ENCODE measurements at regions not wholly inside any gene's neighbourhood (a gene's known extent, or its start where the extent isn't known, plus 50 kb on each side); places are given as distances from the start of the nearest gene placed in this dataset.
"Not testable (repeated sequence)": the region's sequence is repeated elsewhere in the genome, so short reads cannot be mapped to it uniquely, and the experiment has no call there.

DNA sequence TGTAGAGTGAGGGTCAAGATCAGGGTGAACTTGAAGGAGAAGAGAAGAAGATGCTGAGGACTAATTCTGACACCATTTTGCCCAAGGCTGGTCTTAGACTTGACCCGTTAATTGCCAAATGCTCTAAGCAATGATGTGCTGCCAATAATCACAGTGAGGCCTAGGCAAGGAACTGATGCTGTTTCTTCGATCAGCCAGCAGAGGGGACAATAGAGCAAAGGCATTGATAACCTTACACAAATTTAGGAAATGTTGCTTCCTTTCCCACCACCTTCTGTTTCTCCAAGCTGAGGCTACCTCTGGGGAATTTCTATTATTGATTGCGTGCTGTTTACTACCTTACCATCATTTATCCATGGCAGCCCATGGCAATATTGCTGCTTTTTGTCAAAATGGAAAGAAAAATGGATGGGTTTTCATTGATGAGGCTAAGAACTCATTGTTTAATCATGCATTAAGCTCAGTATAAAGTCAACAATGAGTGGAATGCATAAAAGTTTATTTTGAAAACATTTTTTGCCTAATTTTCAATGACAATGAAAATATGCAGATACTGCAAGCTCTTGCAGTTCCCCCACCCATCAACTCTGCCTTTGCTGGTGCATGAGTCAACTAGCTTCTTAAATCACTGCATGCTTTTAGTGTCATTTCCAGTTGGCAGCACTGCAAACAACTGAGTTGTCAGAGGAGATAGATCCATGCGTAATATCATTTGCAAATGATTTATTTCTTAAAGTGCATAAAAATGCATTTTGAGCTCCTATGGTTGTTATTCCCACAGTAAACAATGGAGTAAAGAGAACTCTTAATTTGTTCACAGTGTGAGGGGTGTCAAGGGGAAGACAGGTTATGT, 116.4 kb upstream of the NYAP2 start:
- TF ChIP-seq POLR2A (IDR thresholded peaks at IDR 0.05; ENCODE audit: low read depth, low read length), result no peak
- FAIRE-seq, result peak; percentile 76
- no peak for DNase-seq (ENCODE audit: insufficient read length, low spot score)

DNA sequence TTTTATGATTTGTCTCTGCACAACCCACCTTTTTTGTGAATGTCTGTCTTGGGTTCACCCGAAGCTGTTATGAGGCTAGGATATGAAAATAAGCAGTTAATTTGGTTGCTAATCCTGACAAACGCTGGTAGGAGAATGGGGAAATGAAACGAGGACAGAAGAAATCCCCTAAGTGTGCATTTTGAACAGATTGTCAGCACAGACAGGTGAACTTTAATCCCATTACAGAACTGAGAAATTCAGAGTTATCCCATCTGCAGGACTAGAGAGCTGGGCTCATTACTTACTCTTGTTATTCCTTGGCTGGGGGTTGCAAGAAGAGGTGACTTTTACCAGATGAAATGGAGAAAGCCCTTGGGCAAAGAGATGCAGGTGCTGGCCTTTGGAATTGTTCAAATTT, 123.3 kb upstream of the NYAP2 start:
- no peak for TF ChIP-seq POLR2A (IDR thresholded peaks at IDR 0.05; ENCODE audit: low read depth, low read length)
- no peak for DNase-seq (ENCODE audit: insufficient read length, low spot score)
- FAIRE-seq, result no peak

DNA sequence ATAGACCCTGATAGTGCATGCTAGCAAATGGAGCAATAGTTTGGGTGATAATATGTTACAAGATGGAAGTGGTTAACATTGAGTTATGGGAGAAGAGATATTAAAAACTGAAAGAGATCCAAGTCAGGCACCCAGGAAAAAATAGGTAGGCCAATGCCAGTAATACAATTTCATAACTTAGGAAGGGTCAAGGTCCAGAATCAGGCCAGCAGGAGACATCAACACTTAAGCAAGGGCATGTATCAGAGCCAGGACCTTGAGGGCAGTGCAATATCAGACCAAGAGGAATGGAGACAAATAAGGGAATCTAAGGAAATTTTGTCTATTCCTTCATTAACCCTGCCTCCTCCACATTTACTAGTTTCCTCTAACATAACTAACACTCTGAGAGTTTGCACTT, 124.1 kb upstream of the NYAP2 start:
- FAIRE-seq (no peak), DNase-seq (ENCODE audit: insufficient read length, low spot score) (no peak)
- no peak for TF ChIP-seq POLR2A (IDR thresholded peaks at IDR 0.05; ENCODE audit: low read depth, low read length)

DNA sequence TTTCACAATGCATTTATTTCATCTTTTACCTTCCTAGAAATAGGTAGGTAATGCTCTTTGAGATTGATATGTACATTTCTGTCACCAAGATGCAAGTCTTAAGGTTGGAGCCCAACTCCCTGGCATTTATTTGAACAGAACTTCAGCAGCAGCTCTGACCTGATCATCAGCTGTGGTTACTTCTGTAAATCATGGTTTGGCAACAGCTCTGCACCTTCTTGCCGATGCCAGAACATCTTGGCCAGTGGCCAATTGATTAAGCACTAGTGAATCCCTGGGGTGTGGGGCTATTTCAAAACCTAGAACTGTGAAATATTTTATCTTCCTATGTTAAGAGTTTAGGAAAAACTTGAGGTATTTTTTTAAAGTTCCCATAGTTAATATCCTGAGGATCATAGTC, 124.8 kb upstream of the NYAP2 start:
- FAIRE-seq, result no peak
- no peak for TF ChIP-seq POLR2A (IDR thresholded peaks at IDR 0.05; ENCODE audit: low read depth, low read length)

DNA sequence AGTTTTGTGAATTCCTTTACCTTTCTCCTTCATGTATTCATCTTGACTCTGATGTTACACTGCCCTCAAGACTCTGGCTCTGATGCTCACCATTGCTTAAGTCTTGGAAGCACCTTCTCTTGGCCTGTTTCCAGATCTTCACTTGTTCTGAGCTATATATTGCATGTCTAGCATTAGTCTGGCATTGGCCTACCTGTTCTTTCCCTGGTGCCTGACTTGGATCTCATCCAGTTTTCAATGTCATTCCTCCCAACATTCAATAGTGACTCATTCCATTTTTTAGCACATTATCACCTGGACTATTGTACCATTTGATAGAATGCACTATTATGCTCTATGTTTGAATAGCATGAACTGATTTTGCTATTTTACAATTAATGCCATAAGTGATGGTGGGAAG, 127.3 kb upstream of the NYAP2 start:
- FAIRE-seq, result no peak
- TF ChIP-seq POLR2A (IDR thresholded peaks at IDR 0.05; ENCODE audit: low read depth, low read length), result no peak
- no peak for DNase-seq (ENCODE audit: insufficient read length, low spot score)

More for the DNA sequence above, 124.8 kb upstream of the NYAP2 start:
- DNase-seq (ENCODE audit: insufficient read length, low spot score), result no peak

DNA sequence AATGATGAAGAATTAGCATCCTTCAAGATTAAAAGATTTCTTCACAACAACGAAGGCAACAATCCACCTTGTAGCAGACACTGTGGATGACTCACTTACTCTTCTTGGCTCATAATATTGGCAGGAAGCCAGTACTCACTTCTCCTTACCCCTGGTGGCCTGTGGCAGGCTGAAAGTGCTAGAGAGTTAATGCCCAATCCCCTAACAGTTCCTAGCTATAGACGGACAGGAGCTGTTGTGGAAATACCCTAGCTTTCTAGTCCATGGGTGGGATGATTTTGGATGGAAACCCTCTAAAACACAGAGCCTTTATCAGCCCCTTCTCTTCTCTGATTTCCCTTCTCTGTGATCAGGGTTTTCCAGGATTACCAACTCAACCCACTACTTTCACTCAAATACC, 128.6 kb upstream of the NYAP2 start:
- DNase-seq (ENCODE audit: insufficient read length, low spot score) (peak; percentile 13), FAIRE-seq (peak; percentile 76)
- no peak for TF ChIP-seq POLR2A (IDR thresholded peaks at IDR 0.05; ENCODE audit: low read depth, low read length)

DNA sequence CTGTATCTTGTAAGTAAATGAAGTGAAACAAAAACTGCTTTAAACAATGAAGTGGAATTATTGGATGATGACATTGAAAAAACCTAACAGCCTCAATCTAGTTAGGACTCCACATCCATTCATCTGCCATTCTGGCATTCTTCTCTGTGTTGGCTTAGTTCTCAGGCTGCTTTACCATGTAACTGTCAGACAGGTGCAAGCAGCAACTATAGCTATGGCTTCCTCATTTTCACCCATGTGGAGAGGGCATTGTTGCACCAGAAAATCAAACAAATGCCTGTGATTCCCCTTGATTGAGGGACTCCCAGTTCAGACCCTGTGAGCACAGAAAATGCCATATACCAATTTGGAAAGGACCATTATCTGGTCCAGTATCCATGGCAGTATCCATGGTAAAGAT, 129.5 kb upstream of the NYAP2 start:
- TF ChIP-seq POLR2A (IDR thresholded peaks at IDR 0.05; ENCODE audit: low read depth, low read length), result no peak
- FAIRE-seq (no peak), DNase-seq (ENCODE audit: insufficient read length, low spot score) (no peak)

DNA sequence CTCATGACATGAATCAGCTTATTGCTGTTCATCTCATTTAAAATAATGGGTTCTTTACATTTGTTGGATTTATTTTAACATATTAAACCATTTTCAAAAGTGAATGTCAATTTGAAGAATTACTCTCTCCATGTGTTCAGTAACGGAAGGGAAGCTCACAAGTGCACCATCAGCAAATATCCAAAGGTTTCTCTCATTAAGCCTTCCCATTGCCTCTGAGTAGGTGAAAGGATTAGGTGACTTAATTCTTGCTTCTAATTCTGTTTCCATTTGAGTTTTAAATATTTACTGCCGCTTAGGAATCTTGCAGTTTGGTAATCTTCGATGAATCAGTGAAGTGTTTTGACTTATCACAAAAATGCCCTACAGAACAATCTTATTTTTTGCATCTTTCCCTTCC, 145.1 kb upstream of the NYAP2 start:
- TF ChIP-seq POLR2A (IDR thresholded peaks at IDR 0.05; ENCODE audit: low read depth, low read length), result no peak
- no peak for FAIRE-seq
- DNase-seq (ENCODE audit: insufficient read length, low spot score), result no peak

DNA sequence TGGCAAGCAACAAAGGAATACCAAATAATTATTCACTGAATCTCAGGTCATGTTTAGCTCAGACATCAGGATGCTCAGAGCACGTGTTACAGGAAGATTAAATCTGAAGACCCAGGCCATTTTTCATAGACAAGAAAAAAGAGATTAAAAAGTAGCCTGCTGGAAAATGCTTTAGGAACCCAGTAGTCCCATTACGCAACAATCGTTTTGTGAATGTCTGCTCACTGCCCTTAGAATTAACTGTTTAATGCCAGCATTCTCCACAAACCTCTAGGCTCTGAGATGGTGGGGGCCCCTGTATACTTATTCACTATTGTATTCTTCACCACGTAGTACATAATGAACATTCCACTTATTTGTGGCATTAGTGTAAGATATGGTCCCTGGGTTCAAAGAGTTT, 154.6 kb upstream of the NYAP2 start:
- TF ChIP-seq POLR2A (IDR thresholded peaks at IDR 0.05; ENCODE audit: low read depth, low read length), result no peak
- FAIRE-seq, result no peak

DNA sequence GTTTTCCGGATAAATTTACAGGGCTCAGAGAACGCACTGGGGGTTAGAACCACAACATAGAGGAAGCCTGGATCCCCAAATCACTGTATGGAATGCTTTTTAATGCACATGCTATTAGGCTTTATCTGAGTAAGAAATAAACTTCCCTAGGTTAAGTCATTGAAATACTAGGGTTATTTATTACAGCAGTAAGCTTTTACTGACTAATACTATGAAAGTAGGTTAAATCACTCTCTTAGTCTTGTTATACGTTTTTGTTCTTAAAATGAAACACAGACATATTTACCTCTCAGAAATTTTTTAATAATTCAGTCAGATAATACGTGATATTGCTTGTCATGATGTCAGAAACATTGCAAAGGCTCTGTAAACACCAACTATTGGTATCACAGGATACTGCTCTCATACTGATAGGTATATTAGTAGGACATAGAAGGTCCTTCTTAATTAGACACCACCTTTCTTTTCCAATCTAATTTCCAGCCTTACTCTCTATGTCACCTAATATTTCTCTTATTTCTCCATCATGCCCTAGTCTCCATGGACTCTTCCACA, 162.7 kb upstream of the NYAP2 start:
- DNase-seq (ENCODE audit: insufficient read length, low spot score), result no peak
- no peak for FAIRE-seq
- TF ChIP-seq POLR2A (IDR thresholded peaks at IDR 0.05; ENCODE audit: low read depth, low read length), result no peak

More for the DNA sequence above, 154.6 kb upstream of the NYAP2 start:
- DNase-seq (ENCODE audit: insufficient read length, low spot score), result no peak

DNA sequence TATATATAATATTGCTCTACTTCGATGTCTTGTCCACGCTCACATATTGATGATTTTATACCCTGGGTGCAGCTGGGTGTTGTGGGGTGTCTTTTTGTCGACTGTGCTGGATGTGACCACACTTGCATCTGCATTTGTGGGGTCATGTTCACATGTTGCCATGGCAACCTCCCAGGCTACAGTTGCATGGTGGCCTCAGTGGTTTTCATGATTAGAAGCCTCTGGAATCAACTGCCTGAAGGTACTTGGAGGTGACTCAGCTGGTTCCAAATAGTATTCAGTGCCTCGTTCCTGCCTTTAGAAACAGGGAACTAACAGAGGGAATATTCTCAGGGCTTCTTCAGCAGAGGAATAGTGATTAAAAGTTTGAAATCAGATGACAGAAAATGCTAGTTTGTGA, 166.3 kb upstream of the NYAP2 start:
- FAIRE-seq, result no peak
- DNase-seq (ENCODE audit: insufficient read length, low spot score), result no peak
- TF ChIP-seq POLR2A (IDR thresholded peaks at IDR 0.05; ENCODE audit: low read depth, low read length), result no peak

DNA sequence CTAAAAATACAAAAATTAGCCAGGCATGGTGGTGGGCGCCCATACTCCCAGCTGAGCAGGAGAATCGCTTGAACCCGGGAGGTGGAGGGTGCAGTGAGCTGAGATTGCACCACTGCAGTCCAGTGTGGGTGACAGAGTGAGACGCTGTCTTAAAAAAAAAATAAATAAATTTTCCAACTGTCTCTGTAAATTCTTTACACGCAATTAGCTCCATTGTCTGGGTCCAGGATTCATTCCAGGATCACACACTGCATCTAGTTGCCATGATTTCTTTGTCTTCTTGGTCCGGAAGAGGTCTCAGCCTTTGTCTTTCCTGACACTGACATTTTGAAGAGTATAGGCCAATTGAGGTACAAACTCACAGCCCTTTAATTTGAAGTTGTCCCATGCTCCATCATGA, 167.6 kb upstream of the NYAP2 start:
- FAIRE-seq (no peak), DNase-seq (ENCODE audit: insufficient read length, low spot score) (no peak)
- no peak for TF ChIP-seq POLR2A (IDR thresholded peaks at IDR 0.05; ENCODE audit: low read depth, low read length)

DNA sequence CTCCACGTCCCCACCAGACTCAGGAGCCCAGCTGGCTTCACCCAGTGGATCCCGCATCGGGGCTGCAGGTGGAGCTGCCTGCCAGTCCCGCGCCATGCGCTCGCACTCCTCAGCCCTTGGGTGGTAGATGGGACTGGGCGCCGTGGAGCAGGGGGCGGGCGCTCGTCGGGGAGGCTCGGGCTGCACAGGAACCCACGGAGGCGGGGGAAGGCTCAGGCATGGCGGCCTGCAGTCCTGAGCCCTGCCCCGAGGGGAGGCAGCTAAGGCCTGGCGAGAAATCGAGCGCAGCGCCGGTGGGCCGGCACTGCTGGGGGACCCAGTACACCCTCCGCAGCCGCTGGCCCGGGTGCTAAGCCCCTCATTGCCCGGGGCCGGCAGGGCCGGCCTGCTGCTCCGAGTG, 170.2 kb upstream of the NYAP2 start:
- not testable (repeated sequence) for DNase-seq (ENCODE audit: insufficient read length, low spot score); FAIRE-seq

DNA sequence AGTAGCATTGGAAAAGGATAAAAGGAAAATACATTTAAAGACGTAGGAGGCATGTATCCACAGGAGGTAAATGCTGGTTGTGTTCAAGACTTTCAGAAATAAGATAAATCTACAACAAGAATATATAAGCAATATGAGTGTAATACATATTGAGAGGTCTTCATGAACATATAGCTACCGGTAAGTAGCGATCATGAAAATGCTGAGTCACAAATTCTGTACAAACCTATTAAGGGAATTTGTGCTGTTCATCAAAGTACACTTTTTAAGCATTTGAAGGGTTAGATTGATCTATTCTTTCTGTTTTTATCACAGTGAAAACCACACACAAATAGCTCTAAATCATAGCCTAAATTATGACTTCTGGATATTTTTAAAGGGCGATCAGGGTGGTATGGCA, 173.1 kb upstream of the NYAP2 start:
- FAIRE-seq (no peak), DNase-seq (ENCODE audit: insufficient read length, low spot score) (no peak)
- no peak for TF ChIP-seq POLR2A (IDR thresholded peaks at IDR 0.05; ENCODE audit: low read depth, low read length)

DNA sequence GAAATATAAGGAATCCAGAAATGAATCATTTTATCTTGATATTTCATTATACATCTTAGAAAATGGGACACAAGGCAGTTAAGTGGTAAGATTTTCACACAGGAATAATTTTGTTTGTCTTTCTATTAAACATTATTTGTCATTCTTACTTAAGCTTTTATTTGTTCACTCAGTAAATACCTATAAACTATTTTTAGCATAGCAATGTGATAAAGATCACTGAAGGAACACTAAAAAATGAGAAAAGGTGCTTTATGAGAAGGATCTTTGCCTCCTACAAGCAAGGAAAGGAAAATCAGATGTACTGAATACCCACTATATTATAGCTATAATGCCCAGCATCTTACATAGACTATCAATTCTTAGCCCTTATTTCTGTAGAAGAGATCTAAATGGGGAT, 176.2 kb upstream of the NYAP2 start:
- TF ChIP-seq POLR2A (IDR thresholded peaks at IDR 0.05; ENCODE audit: low read depth, low read length), result no peak
- FAIRE-seq (no peak), DNase-seq (ENCODE audit: insufficient read length, low spot score) (no peak)

Data from H54 (cell line).